SK-N-MC (cell line): ENCODE measurements at regions not wholly inside any gene's neighbourhood (a gene's known extent, or its start where the extent isn't known, plus 50 kb on each side); places are given as distances from the start of the nearest gene placed in this dataset.
A peak's percentile ranks its signal among the peaks of the same experiment; 100 is the strongest.

Source experiments
- DNase-seq: peaks from one replicate; pipeline ENCODE4 v3.0.0-alpha.2; 2011; ENCODE audit warnings: low read depth, low spot score
- H3K27ac ChIP-seq: fragments of 200-600 bp; sonication (generic); 2 replicates; pipeline ENCODE4 v1.5.1; 2016; ENCODE audit warnings: mixed run types
- H3K36me3 ChIP-seq: fragments of 200-600 bp; sonication (generic); 2 replicates; pipeline ENCODE4 v1.6.1; 2017; ENCODE audit warnings: antibody characterized with exemption, low read length, mixed read lengths; ENCODE audit not compliant: insufficient read depth
- H3K4me3 ChIP-seq: fragments of 200-600 bp; sonication (generic); 2 replicates; pipeline ENCODE4 v1.5.1; 2016
- H3K9ac ChIP-seq: fragments of 200-600 bp; sonication (generic); 2 replicates; pipeline ENCODE4 v1.8.0; 2017; ENCODE audit warnings: mixed run types, mixed read lengths; ENCODE audit not compliant: insufficient read length
- H3K9me3 ChIP-seq: fragments of 200-600 bp; sonication (generic); 2 replicates; pipeline ENCODE4 v1.6.1; 2017; ENCODE audit warnings: low read depth, mild to moderate bottlenecking, antibody characterized with exemption, low read length, moderate library complexity, mixed read lengths
- EZH2 ChIP-seq: fragments of 200-600 bp; sonication (generic); IDR thresholded peaks from one replicate; pipeline ENCODE4 v1.6.1; 2017; ENCODE audit warnings: antibody characterized with exemption
- FOXP2 ChIP-seq: optimal IDR thresholded peaks from 2 replicates; pipeline ENCODE3; 2011; ENCODE audit warnings: mild to moderate bottlenecking, moderate library complexity; ENCODE audit not compliant: insufficient read depth; ENCODE audit errors: extremely low read length, control extremely low read depth
- POLR2AphosphoS5 ChIP-seq: IDR thresholded peaks from 2 replicates; pipeline ENCODE4 v1.6.1; 2012; ENCODE audit warnings: mild to moderate bottlenecking, low read depth, low read length, borderline replicate concordance

- DNase-seq, result no peak
- H3K36me3 ChIP-seq, result no peaks in the 10 kb centered on the region
- H3K9ac ChIP-seq, result no peak overlapping the region
- H3K27ac ChIP-seq, result no peak overlapping the region
- H3K9me3 ChIP-seq, result no peaks in the 10 kb centered on the region
- no peak overlapping the region for H3K4me3 ChIP-seq
- no peak for TF ChIP-seq EZH2
- no peak for TF ChIP-seq FOXP2
- no peak for TF ChIP-seq POLR2AphosphoS5
These were observed 251.5 kb upstream of the TCF21 start for GRCh38 chr6:133637436-133637835.

GRCh38 chr6:133637874-133638273 is 251.0 kb upstream of the TCF21 start:
- Histone ChIP-seq H3K9me3 (no peaks in the 10 kb centered on the region), H3K36me3 (no peaks in the 10 kb centered on the region), H3K4me3 (no peak overlapping the region), H3K9ac (no peak overlapping the region), H3K27ac (no peak overlapping the region)
- no peak for DNase-seq
- TF ChIP-seq FOXP2 (no peak), EZH2 (no peak), POLR2AphosphoS5 (no peak)

GRCh38 chr6:133641104-133641503 is 247.8 kb upstream of the TCF21 start:
- no peaks in the 10 kb centered on the region for H3K36me3 ChIP-seq
- H3K9ac ChIP-seq, result no peak overlapping the region
- DNase-seq, result no peak
- no peak overlapping the region for H3K27ac ChIP-seq
- TF ChIP-seq EZH2 (no peak), POLR2AphosphoS5 (no peak), FOXP2 (no peak)
- H3K9me3 ChIP-seq, result no peaks in the 10 kb centered on the region
- no peak overlapping the region for H3K4me3 ChIP-seq

GRCh38 chr6:133644548-133644891 is 244.4 kb upstream of the TCF21 start:
- H3K27ac ChIP-seq, result no peak overlapping the region
- no peak overlapping the region for H3K9ac ChIP-seq
- TF ChIP-seq EZH2, result no peak
- no peak for TF ChIP-seq FOXP2
- no peak for TF ChIP-seq POLR2AphosphoS5
- no peak for DNase-seq
- H3K36me3 ChIP-seq, result no peaks in the 10 kb centered on the region
- H3K9me3 ChIP-seq, result no peaks in the 10 kb centered on the region
- H3K4me3 ChIP-seq, result no peak overlapping the region

GRCh38 chr6:133644892-133645619 is 243.9 kb upstream of the TCF21 start:
- H3K27ac ChIP-seq, result no peak overlapping the region
- no peak for TF ChIP-seq EZH2
- peak; percentile 60; the same call in 1 of the 2 replicates for TF ChIP-seq POLR2AphosphoS5
- DNase-seq, result peak; percentile 51

GRCh38 chr6:133645966-133646740 is 242.8 kb upstream of the TCF21 start:
- no peak for DNase-seq
- Histone ChIP-seq H3K36me3 (no peaks in the 10 kb centered on the region), H3K9ac (no peak overlapping the region)

More at GRCh38 chr6:133644892-133645619, 243.9 kb upstream of the TCF21 start:
- no peaks in the 10 kb centered on the region for H3K9me3 ChIP-seq
- H3K36me3 ChIP-seq, result no peaks in the 10 kb centered on the region
- H3K4me3 ChIP-seq, result no peak overlapping the region
- H3K9ac ChIP-seq, result no peak overlapping the region

GRCh38 chr6:133648581-133648980 is 240.3 kb upstream of the TCF21 start:
- no peaks in the 10 kb centered on the region for H3K36me3 ChIP-seq
- no peak overlapping the region for H3K9ac ChIP-seq
- no peak for DNase-seq
- H3K4me3 ChIP-seq, result no peak overlapping the region
- H3K27ac ChIP-seq, result no peak overlapping the region
- H3K9me3 ChIP-seq, result no peaks in the 10 kb centered on the region
- TF ChIP-seq FOXP2, result no peak
- TF ChIP-seq EZH2, result no peak
- TF ChIP-seq POLR2AphosphoS5, result no peak

More at GRCh38 chr6:133645966-133646740, 242.8 kb upstream of the TCF21 start:
- Histone ChIP-seq H3K4me3 (no peak overlapping the region), H3K27ac (no peak overlapping the region), H3K9me3 (no peaks in the 10 kb centered on the region)
- no peak for TF ChIP-seq EZH2
- TF ChIP-seq POLR2AphosphoS5, result no peak

- H3K9me3 ChIP-seq, result no peaks in the 10 kb centered on the region
- no peak for DNase-seq
- no peak overlapping the region for H3K9ac ChIP-seq
- H3K27ac ChIP-seq, result no peak overlapping the region
- no peak for TF ChIP-seq POLR2AphosphoS5
- no peak for TF ChIP-seq EZH2
- TF ChIP-seq FOXP2, result no peak
- H3K4me3 ChIP-seq, result no peak overlapping the region
- H3K36me3 ChIP-seq, result no peaks in the 10 kb centered on the region
These were observed 217.5 kb upstream of the TCF21 start for GRCh38 chr6:133671376-133671775.

- Histone ChIP-seq H3K9me3 (no peaks in the 10 kb centered on the region), H3K4me3 (no peak overlapping the region), H3K27ac (no peak overlapping the region), H3K36me3 (no peaks in the 10 kb centered on the region), H3K9ac (no peak overlapping the region)
- DNase-seq, result no peak
- TF ChIP-seq EZH2 (no peak), FOXP2 (no peak), POLR2AphosphoS5 (no peak)
These were observed 215.9 kb upstream of the TCF21 start for GRCh38 chr6:133673056-133673455.
